ENCODE measurements at regions not wholly inside any gene's neighbourhood (a gene's known extent, or its start where the extent isn't known, plus 50 kb on each side); places are given as distances from the start of the nearest gene placed in this dataset.

GRCh38 chr18:56255381-56255780 lies 383.0 kb downstream of the TXNL1 start:
- DNase-seq (ENCODE audit: low read depth), result no peak
- TF ChIP-seq CTCF (IDR thresholded peaks at IDR 0.05; ENCODE audit: control insufficient read depth, extremely low read depth, insufficient read depth), result no peak
- H3K4me3 ChIP-seq (ENCODE audit: low read depth, low read length), result no peak overlapping the region

- no peak overlapping the region for H3K4me3 ChIP-seq (ENCODE audit: low read depth, low read length)
- no peak for TF ChIP-seq CTCF (IDR thresholded peaks at IDR 0.05; ENCODE audit: control insufficient read depth, extremely low read depth, insufficient read depth)
- DNase-seq (ENCODE audit: low read depth), result no peak
Measured at GRCh38 chr18:56252456-56252855, 385.9 kb downstream of the TXNL1 start.

- no peak for TF ChIP-seq CTCF (IDR thresholded peaks at IDR 0.05; ENCODE audit: control insufficient read depth, extremely low read depth, insufficient read depth)
- no peak for DNase-seq (ENCODE audit: low read depth)
- H3K4me3 ChIP-seq (ENCODE audit: low read depth, low read length), result no peak overlapping the region
Measured at GRCh38 chr18:56248610-56249235, 389.7 kb downstream of the TXNL1 start.

- no peak for TF ChIP-seq CTCF (IDR thresholded peaks at IDR 0.05; ENCODE audit: control insufficient read depth, extremely low read depth, insufficient read depth)
- no peak overlapping the region for H3K4me3 ChIP-seq (ENCODE audit: low read depth, low read length)
- DNase-seq (ENCODE audit: low read depth), result peak; percentile 72
Measured at GRCh38 chr18:56246916-56247315, 391.5 kb downstream of the TXNL1 start.

- no peak for TF ChIP-seq CTCF (IDR thresholded peaks at IDR 0.05; ENCODE audit: control insufficient read depth, extremely low read depth, insufficient read depth)
- no peak overlapping the region for H3K4me3 ChIP-seq (ENCODE audit: low read depth, low read length)
- DNase-seq (ENCODE audit: low read depth), result peak; percentile 35
Measured at GRCh38 chr18:56245866-56246580, 392.4 kb downstream of the TXNL1 start.

GRCh38 chr18:56240405-56240804 lies 398.0 kb downstream of the TXNL1 start:
- no peak for DNase-seq (ENCODE audit: low read depth)
- no peak for TF ChIP-seq CTCF (IDR thresholded peaks at IDR 0.05; ENCODE audit: control insufficient read depth, extremely low read depth, insufficient read depth)
- no peak overlapping the region for H3K4me3 ChIP-seq (ENCODE audit: low read depth, low read length)

Data from LNCaP clone FGC (cell line).